ENCODE measurements at regions not wholly inside any gene's neighbourhood (a gene's known extent, or its start where the extent isn't known, plus 50 kb on each side); places are given as distances from the start of the nearest gene placed in this dataset.

DNA sequence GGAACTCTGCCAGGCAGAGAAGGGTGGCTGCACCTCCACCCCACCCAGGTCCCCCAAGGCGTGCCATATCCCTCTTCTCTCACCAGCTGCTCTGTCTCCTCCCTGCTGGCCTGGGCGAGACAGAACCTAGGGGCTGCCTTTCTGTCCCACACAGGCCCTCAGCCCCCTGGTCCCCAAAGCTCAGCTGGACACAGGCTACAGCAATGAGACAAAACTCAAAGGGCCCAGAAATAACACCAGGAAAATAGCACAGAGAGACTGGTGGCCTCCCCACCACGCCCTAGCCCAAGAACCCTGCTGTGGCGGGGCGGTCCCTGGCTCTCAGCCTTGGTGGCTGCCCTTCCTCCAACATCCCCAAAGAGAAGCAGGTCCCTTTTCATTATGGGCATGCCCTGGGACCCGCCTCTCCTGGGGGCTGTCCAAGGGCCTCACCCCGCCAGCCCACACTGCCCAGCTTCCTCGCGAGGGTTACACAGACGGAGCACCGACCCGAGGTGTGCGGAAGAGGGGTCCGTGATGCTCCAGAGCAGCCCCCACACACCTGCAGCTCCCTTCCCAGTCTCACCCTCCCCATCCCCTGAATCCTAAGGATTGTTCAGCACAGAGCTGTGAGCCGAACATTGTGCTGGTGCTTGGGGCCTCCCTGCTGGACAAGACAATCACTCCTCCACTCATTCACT lies 67.7 kb upstream of the HMX1 start:
- H3K4me3 ChIP-seq (ENCODE audit: insufficient read depth, low read depth, low read length), result no peak overlapping the region
- H3K4me2 ChIP-seq (ENCODE audit: low read length), result no peak overlapping the region
- Mint-ChIP-seq H3K4me1 (ENCODE audit: low read depth, unreplicated experiment) (peaks cover 4% of the 10 kb centered on the region), H3K36me3 (ENCODE audit: low read depth, unreplicated experiment) (no peaks in the 10 kb centered on the region), H3K27me3 (ENCODE audit: low read depth, unreplicated experiment) (peaks cover 27% of the 10 kb centered on the region), H3K4me3 (ENCODE audit: unreplicated experiment) (no peak overlapping the region), H3K27ac (ENCODE audit: unreplicated experiment) (no peak overlapping the region), H3K9me3 (ENCODE audit: unreplicated experiment) (peaks cover 2% of the 10 kb centered on the region)
- H3K27ac ChIP-seq (ENCODE audit: low read depth, low read length), result no peak overlapping the region
- H2AFZ ChIP-seq (ENCODE audit: low read depth, low read length), result no peak overlapping the region
- no peaks in the 10 kb centered on the region for H4K20me1 ChIP-seq (ENCODE audit: insufficient read depth, low read length)
- peaks cover 4% of the 10 kb centered on the region for H3K9me3 ChIP-seq (ENCODE audit: insufficient read depth, low read depth, low read length)
- no peak for TF ChIP-seq EZH2 (IDR thresholded peaks at IDR 0.05; ENCODE audit: insufficient read depth, low read length)
- TF ChIP-seq, protein P1, sequence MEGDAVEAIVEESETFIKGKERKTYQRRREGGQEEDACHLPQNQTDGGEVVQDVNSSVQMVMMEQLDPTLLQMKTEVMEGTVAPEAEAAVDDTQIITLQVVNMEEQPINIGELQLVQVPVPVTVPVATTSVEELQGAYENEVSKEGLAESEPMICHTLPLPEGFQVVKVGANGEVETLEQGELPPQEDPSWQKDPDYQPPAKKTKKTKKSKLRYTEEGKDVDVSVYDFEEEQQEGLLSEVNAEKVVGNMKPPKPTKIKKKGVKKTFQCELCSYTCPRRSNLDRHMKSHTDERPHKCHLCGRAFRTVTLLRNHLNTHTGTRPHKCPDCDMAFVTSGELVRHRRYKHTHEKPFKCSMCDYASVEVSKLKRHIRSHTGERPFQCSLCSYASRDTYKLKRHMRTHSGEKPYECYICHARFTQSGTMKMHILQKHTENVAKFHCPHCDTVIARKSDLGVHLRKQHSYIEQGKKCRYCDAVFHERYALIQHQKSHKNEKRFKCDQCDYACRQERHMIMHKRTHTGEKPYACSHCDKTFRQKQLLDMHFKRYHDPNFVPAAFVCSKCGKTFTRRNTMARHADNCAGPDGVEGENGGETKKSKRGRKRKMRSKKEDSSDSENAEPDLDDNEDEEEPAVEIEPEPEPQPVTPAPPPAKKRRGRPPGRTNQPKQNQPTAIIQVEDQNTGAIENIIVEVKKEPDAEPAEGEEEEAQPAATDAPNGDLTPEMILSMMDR (IDR thresholded peaks at IDR 0.05; ENCODE audit: insufficient read depth, low read depth, low read length), result no peak
- H3K79me2 ChIP-seq (ENCODE audit: insufficient read depth, low read length), result no peaks in the 10 kb centered on the region
- no peak overlapping the region for H3K9ac ChIP-seq (ENCODE audit: low read length)
- no peak for DNase-seq (ENCODE audit: low read depth)
- no peak for FAIRE-seq
- no peaks in the 10 kb centered on the region for H3K27me3 ChIP-seq (ENCODE audit: insufficient read depth, low read length)
- no peaks in the 10 kb centered on the region for H3K4me1 ChIP-seq (ENCODE audit: insufficient read depth, low read length)
- H3K36me3 ChIP-seq (ENCODE audit: insufficient read depth, low read length), result no peaks in the 10 kb centered on the region

DNA sequence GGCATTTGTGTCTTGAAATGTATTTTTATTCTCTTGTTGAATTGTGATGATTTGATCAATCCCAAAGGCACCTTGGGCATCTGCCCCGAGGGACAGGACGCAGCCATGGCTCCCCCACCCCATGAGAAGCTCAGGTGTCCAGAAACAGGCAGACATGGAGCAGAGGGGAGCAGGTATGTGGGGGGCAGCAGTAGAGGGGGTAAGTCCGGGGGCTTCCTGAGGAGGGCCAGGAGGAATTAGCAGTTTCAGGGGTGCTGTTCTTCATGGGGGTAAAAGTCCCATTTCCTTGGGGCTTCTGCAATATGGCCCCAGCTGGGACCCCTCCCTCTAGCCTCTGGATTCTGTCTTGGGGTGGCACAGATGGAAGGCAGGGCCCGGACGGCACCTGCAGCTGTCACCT lies 67.0 kb upstream of the HMX1 start:
- no peaks in the 10 kb centered on the region for H3K4me1 ChIP-seq (ENCODE audit: insufficient read depth, low read length)
- peaks cover 28% of the 10 kb centered on the region for H3K27me3 Mint-ChIP-seq (ENCODE audit: low read depth, unreplicated experiment)
- no peak overlapping the region for H2AFZ ChIP-seq (ENCODE audit: low read depth, low read length)
- H3K4me3 ChIP-seq (ENCODE audit: insufficient read depth, low read depth, low read length), result no peak overlapping the region
- H3K9me3 Mint-ChIP-seq (ENCODE audit: unreplicated experiment), result peaks cover 3% of the 10 kb centered on the region
- H3K36me3 Mint-ChIP-seq (ENCODE audit: low read depth, unreplicated experiment), result no peaks in the 10 kb centered on the region
- H3K79me2 ChIP-seq (ENCODE audit: insufficient read depth, low read length), result no peaks in the 10 kb centered on the region
- H3K4me2 ChIP-seq (ENCODE audit: low read length), result no peak overlapping the region
- H3K27me3 ChIP-seq (ENCODE audit: insufficient read depth, low read length), result no peaks in the 10 kb centered on the region
- H3K4me1 Mint-ChIP-seq (ENCODE audit: low read depth, unreplicated experiment), result peaks cover 4% of the 10 kb centered on the region
- H3K27ac Mint-ChIP-seq (ENCODE audit: unreplicated experiment), result no peak overlapping the region
- H3K36me3 ChIP-seq (ENCODE audit: insufficient read depth, low read length), result no peaks in the 10 kb centered on the region
- H3K27ac ChIP-seq (ENCODE audit: low read depth, low read length), result no peak overlapping the region
- no peaks in the 10 kb centered on the region for H4K20me1 ChIP-seq (ENCODE audit: insufficient read depth, low read length)
- no peak overlapping the region for H3K9ac ChIP-seq (ENCODE audit: low read length)
- peaks cover 4% of the 10 kb centered on the region for H3K9me3 ChIP-seq (ENCODE audit: insufficient read depth, low read depth, low read length)
- FAIRE-seq, result no peak
- no peak for DNase-seq (ENCODE audit: low read depth)
- TF ChIP-seq EZH2 (IDR thresholded peaks at IDR 0.05; ENCODE audit: insufficient read depth, low read length), result no peak
- TF ChIP-seq, protein P1 (IDR thresholded peaks at IDR 0.05; ENCODE audit: insufficient read depth, low read depth, low read length), result no peak
- no peak overlapping the region for H3K4me3 Mint-ChIP-seq (ENCODE audit: unreplicated experiment)

DNA sequence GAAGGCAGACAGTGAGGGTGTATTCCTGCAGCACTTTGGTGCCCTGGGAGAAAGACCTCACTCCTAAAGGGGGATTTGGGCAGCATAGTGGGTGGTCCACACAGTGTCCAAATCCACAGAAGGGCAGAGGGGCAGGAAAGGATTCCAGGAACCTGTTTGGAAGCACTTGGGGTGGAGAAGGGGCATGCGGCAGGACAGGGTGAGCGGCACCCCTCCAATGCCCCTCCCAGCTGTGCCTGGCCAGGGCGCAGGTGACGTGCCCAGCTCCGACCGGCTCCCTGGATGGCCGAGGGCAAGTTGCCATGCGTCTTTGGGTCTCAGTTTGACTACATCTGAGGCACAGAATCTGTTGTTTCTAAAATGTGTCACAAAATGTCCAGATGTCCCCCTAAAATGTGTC lies 66.5 kb upstream of the HMX1 start:
- H3K9me3 ChIP-seq (ENCODE audit: insufficient read depth, low read depth, low read length), result peaks cover 4% of the 10 kb centered on the region
- FAIRE-seq (no peak), DNase-seq (ENCODE audit: low read depth) (no peak)
- no peak overlapping the region for H3K27ac ChIP-seq (ENCODE audit: low read depth, low read length)
- no peak overlapping the region for H2AFZ ChIP-seq (ENCODE audit: low read depth, low read length)
- no peak overlapping the region for H3K9ac ChIP-seq (ENCODE audit: low read length)
- no peaks in the 10 kb centered on the region for H3K36me3 ChIP-seq (ENCODE audit: insufficient read depth, low read length)
- TF ChIP-seq, protein P1 (IDR thresholded peaks at IDR 0.05; ENCODE audit: insufficient read depth, low read depth, low read length), result no peak
- TF ChIP-seq EZH2 (IDR thresholded peaks at IDR 0.05; ENCODE audit: insufficient read depth, low read length), result no peak
- H3K27me3 Mint-ChIP-seq (ENCODE audit: low read depth, unreplicated experiment), result peaks cover 26% of the 10 kb centered on the region
- H3K4me3 ChIP-seq (ENCODE audit: insufficient read depth, low read depth, low read length), result no peak overlapping the region
- no peaks in the 10 kb centered on the region for H4K20me1 ChIP-seq (ENCODE audit: insufficient read depth, low read length)
- H3K4me3 Mint-ChIP-seq (ENCODE audit: unreplicated experiment), result no peak overlapping the region
- no peak overlapping the region for H3K27ac Mint-ChIP-seq (ENCODE audit: unreplicated experiment)
- H3K4me1 ChIP-seq (ENCODE audit: insufficient read depth, low read length), result no peaks in the 10 kb centered on the region
- H3K79me2 ChIP-seq (ENCODE audit: insufficient read depth, low read length), result no peaks in the 10 kb centered on the region
- H3K4me1 Mint-ChIP-seq (ENCODE audit: low read depth, unreplicated experiment), result peaks cover 4% of the 10 kb centered on the region
- H3K27me3 ChIP-seq (ENCODE audit: insufficient read depth, low read length), result no peaks in the 10 kb centered on the region
- no peaks in the 10 kb centered on the region for H3K36me3 Mint-ChIP-seq (ENCODE audit: low read depth, unreplicated experiment)
- peaks cover 6% of the 10 kb centered on the region for H3K9me3 Mint-ChIP-seq (ENCODE audit: unreplicated experiment)
- no peak overlapping the region for H3K4me2 ChIP-seq (ENCODE audit: low read length)

Measured in astrocyte (in vitro differentiated cells and primary cell).